ENCODE measurements at regions not wholly inside any gene's neighbourhood (a gene's known extent, or its start where the extent isn't known, plus 50 kb on each side); places are given as distances from the start of the nearest gene placed in this dataset.

- TF ChIP-seq EZH2 (IDR thresholded peaks at IDR 0.05), result no peak
- no peak for TF ChIP-seq POLR2AphosphoS5 (IDR thresholded peaks at IDR 0.05; ENCODE audit: borderline replicate concordance, low read depth, low read length)
- TF ChIP-seq FOXP2 (optimal IDR thresholded peaks at IDR 0.05; ENCODE audit: control extremely low read depth, extremely low read length, insufficient read depth), result no peak
Observed at GRCh38 chr5:136891175-136891972, 526.0 kb upstream of the TRPC7 start.

Data from SK-N-MC (cell line).